Endothelial cell of hepatic sinusoid (primary cell): ENCODE measurements at regions not wholly inside any gene's neighbourhood (a gene's known extent, or its start where the extent isn't known, plus 50 kb on each side); places are given as distances from the start of the nearest gene placed in this dataset.

Experiments
- in situ Hi-C: cut with HindIII; loops from 2 replicates; pipeline ENCODE4 v1.10.0; 2017; ENCODE audit warnings: low sequenced_read_pairs

DNA sequence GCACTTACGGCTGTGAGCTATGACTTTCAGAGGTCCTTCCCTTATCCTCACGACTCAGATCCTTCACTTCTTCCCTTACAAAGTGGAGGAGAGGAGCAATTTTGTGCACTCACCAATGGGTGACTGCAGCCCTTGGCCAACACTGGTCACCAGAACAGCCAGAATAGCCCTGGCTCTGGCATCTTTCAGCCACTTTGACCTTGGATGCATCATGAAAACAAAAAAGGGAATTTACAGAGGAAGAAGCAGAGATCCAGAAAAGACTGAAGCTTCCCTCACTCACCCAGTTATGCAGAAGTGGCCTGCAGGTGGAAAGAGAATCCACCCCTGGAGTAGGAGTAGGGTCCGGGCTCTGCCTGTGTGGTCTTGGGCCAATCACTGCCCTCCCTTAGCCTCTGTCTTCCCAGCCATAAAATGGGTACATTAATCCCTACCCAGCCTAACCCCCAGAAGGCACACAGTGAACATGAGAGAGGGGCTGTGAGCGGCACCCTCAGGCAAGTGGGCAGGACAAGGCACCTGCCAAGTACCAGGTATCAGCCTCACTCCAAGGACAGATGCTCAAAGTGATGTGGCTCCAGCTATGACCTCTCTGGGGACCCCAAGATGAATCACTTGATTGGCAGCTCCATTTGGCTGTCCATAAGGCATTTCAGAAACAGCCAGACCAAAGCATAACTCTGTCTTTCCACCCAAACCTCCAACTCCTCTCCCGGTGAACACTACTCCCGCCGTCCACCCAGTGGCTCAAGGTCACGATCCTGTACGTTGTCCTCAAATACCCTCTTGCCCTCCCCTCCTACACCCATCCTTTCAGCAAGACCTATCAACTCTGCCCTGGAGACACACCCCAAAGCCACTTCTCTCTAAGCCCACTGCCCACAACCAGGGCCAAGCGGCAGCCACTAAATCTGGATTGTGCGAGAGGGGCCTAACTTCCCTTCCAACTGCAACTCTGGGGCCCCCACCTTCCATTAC, 129.8 kb upstream of the ZMIZ1 start:
- in situ Hi-C loops, result loop anchor here (5.0 kb wide), 2 partner anchors 48 to 253 kb away; no protein-coding TSS in a partner anchor

DNA sequence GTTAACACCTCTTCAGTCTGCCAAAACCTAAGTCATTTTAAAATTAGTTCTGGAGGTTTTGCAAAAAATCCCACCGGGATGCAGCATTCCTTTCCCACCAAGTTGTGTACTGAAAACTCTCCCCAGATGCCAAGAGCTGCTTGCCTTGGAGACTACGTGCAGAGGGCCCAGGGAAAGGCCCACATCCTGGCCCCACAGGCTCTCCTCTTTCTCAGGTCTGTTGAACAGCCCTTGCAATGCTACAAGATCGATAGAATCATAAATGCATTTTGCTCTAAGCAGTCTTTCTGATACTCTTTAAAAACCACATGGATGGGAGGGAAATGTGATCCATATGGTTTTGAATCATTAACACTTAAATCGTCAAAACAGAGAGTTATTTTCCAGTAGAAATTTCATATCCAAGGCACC, 126.7 kb upstream of the ZMIZ1 start:
- in situ Hi-C loops, result no loop called here

DNA sequence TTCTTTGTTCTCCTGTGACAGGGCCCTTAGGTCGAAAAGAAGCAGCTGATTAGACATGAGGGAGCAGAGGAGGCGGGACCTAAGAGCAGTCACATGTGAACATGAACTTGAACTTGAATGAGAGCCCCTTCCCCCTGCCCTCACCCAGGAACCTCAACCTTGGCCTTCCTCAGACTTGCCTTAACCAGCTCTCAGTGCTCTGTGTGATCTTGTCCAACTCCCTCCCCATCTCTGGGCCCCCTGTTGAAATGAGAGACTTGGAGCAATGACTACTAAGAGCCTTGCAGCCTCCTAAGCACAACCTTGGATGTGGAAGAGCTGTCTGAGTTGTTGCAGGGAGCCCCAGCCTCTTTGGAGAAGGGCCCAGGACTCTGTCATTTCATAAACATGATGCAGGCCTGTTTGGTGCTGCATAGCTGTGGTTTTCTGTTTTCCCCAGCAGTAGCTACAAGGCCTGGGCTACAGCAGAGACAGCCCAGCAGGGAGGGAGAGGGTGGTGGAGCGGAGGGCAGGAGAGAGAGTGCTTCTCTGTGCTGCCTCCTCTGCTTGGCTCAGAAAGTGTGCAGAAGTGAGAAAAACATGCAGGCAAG, 123.9 kb upstream of the ZMIZ1 start:
- in situ Hi-C loops, result no loop called here

DNA sequence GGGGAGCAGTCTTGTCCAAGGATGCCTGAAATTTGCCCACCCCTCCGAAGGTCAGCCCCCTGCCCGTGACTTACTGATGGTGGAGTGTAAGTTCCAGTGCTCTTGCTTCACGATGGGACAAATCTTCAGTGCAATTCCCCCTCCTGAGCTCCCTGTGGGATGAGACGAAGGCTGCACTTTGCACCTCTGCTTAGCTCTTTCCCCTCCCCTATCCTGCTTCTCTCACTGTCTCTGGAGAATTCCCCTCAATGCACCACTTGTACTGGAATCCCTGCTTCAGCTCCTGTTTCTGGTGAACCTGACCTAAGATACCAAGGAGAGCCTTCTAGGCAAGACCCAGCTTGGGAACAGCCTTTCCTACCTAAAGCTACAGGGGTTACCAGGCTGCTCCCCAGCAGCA, 122.9 kb upstream of the ZMIZ1 start:
- in situ Hi-C loops, result no loop called here

DNA sequence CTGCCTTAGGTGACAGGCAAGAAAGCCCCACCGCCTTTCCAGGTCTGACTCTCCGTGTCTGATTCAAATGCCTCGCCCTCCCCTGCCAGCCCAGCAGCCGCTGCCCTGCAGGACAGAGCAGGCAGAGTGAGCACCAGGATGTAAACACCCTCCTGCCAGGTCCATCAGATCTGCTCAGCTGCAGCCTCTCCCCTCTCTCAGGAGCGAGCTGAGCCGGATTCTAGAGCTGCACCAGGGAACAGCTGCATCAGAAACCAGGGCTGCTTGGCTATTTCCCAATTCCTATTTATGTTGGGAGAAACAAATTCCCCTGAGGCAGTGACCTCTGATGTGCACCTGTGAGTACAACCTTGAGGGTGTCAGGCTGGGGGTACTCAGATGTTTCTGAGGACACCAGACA, 121.5 kb upstream of the ZMIZ1 start:
- in situ Hi-C loops, result no loop called here

DNA sequence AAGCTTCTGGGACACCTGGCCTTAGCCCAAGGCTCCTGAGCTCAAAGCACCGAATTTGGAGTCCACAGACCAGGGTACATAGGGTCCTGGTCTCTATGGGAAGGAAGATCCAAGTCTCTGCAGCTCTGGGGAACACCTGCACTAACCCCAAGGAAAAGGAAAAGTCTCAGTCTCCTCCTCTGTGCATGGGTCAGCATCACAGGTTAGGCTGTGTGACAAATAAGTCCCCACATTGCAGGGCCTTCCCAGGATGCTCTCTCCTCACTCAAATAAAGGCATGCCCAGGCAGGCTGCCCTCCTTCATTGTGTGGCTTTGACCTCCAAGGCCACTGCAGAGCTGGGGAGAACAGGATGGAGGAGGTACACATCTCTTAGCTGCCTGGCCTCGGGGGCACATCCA, 121.0 kb upstream of the ZMIZ1 start:
- in situ Hi-C loops, result no loop called here

DNA sequence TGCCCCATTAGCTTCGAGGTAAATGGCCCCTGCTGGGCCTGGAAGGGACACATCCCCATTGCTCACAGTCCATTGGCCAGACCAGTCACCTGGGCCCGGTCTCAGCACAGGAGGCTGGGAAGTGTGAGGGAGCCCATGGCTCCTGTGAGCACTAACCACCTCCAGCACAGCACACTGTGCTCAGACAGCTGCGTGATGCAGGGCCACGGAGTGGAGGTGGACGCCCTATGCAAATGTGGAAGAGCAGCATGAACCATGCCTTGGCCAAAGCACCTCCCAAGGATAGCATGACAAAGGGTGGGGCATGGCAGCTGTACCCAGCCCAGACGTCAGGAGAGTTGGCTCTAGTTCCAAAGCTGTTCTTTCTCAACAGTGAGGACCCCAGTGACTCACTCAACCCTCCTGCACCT, 120.1 kb upstream of the ZMIZ1 start:
- in situ Hi-C loops, result no loop called here

DNA sequence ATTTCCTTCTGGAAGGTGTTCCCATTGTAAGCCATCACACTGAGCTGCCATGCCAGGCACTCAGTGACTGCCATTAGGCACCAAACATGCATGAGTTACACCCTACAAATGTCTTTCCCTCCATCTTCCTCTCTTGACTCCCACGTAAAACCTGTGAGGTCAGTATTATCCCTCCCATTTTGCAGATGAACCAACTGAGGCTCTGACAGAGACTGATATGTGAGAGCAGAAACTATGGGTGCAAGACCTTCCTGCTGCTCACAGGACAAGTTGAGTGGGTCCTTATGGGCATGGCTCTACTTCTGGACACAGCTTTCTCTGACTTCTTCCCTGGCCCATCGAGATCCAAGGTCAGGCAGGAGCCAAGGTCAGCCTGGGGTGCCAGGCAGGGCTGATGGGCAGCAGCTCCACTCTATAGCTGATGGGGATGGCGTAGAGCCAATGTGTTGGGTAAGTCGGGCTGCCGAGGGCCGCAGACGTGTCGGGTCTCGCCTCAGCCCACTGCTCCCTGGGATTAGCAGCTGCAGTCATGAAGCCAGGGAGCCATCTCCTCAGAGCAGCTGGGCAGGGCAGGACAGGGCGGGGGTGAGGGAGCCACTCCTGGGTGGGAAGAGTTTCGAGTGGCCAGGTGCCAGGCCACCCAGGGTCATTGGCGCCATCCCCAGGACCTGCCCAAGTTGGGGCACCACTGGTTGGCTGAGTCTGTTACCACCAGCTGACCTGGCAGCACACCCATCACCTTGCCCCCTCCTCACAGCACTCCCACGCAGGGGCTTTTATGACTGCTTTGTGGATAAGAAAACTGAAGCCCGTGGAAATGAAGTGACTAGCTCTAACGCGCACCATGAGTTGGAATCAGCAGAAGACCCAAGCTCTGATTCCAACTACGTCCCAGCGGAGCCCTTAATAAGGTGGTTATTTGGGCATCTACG, 117.8 kb upstream of the ZMIZ1 start:
- in situ Hi-C loops, result no loop called here

DNA sequence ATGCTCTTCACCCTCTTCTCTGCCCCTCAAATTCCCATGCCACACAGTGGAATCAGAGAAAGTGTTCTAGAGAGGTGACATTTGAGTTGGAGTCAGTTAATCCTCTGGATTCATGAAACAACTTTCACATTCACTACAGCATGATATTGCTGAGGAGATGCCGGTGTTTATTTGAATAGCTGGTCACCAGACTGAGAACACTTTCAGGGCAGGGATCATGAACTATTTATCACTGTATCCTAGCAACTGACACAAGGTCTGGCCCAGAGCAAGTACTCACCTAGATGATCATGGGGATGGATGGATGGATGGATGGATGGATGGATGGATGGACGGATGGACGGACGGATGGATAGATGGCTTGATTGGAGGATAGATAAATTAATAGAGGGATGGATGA, 116.7 kb upstream of the ZMIZ1 start:
- in situ Hi-C loops, result no loop called here

DNA sequence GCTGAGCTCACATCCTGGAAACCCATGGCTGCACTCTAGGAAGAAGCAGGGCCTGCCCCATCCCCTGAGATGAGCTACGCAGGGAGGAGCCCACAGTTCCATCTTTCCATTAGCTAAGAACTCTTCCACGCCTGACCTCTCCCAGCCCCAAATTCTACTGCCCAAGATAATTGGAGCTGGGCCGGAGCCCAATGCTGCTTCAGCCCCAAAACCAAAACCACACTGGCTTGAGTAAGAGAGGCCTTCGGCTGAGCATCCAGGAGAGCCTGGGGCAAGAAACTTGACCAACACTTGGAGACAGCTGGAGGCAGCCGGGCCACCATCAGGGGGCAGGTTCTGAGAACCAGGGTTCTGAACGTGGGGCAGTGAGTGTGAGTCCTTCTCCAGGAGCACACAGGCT, 116.1 kb upstream of the ZMIZ1 start:
- in situ Hi-C loops, result no loop called here

DNA sequence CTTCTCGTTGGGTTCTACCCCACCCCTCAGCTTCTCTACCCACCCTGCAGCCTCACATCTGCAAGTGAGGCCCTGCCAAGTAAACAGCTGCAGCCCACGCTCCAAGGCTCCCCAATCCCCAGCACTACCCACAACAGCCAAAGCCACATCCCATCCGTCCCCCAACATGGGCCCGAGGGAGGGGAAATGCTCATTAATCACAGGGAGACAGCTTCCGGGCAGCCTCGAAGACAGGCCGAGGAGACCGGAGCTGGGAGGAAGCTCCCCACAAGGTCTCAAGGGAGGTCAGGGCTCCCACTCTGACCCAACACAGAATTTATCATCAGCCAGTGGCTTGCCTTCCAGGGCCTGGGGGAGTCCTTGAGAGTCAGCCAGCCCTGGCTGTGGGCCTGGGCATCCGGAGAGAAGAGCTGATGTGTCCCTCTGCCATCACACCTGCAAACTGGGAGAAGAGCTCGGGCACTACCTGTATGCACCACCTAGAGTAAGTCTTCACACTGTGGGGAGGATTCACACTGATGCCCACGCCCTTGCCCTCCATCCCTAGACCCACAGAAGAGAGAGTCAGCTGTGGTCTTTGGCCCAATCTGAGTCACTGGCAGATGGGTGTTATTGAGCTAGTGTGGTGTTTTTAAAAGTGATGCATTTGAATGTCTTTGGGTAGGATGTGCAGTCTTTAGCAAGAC, 115.5 kb upstream of the ZMIZ1 start:
- in situ Hi-C loops, result no loop called here

DNA sequence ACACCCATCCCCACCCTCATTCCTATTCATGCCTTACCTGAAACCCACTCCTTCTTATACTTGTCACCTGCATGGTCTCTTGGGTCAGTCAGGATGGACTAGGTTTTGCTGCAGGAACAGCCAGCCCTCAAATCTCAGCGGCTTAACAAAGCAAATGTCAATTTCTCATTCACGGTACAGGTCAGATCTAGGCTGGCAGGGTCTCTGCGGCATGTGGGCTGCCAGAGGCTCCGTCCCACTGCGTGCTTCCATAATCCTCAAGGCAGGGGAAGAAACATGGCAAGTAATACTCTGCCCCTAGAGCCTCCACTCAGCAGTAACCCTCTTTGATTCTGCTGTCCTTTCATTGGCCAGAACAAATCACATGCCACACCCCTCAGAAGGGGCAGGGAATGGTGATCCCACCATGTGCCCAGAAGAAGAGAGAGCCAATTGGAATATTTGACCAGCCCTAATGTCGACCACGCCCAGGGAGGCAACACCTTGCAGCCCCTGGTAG, 114.9 kb upstream of the ZMIZ1 start:
- in situ Hi-C loops, result no loop called here

DNA sequence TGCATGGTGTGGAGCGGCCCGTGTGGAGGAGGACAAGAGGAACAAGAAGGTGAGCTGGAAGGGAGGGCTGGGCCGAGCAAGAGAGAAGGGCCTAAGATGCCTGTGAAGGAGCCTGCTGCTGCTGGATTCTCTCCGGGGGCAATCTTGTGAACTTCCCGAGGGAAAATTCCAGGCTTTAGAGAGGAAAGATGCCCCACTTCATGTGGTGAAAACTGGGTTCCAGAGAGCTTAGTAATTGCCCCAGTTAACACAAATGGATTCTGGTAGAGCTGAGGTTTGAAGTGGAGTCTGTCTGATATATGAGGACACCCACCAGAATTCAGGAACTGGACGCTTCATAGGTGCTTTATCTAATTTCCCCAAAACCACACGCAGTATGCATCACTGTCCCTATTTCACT, 114.1 kb upstream of the ZMIZ1 start:
- in situ Hi-C loops, result no loop called here

DNA sequence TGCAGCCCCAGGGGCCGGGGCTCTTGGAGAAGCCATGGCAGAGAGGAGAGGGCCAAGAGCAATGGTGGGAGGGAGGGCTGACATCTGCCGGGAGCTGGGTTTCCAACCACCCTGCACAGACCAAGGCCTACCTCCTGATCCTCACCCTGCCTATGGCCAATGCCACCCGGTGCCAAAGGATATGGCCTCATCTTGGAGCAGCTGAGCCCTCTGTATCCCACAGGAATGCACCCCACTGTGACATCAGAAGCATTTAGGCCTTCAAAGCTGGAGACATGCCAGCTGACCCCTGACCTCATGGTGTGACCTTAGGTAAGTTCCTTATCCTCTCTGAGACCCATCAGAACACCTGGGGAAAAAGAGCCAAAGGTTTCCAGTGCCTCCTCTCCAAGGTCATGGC, 113.6 kb upstream of the ZMIZ1 start:
- in situ Hi-C loops, result no loop called here

DNA sequence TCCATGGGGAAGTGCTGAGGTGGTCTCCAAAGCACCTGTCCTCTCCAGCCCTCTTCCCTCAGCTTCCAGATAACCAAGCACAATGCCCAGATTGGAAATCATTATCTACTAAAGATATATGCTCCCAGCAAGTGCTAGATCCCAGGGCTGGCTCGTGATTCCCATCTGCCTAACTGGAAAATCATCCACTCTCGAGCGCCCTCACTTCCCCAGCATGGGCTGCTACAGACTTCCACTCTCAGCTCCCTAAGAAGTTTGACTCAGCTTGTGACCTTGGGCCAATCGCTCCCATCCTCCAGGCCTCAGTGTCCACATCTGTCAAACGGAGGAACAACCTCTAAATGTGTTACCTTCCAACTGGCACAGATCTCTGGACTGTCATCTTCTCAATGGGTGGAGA, 112.4 kb upstream of the ZMIZ1 start:
- in situ Hi-C loops, result no loop called here

DNA sequence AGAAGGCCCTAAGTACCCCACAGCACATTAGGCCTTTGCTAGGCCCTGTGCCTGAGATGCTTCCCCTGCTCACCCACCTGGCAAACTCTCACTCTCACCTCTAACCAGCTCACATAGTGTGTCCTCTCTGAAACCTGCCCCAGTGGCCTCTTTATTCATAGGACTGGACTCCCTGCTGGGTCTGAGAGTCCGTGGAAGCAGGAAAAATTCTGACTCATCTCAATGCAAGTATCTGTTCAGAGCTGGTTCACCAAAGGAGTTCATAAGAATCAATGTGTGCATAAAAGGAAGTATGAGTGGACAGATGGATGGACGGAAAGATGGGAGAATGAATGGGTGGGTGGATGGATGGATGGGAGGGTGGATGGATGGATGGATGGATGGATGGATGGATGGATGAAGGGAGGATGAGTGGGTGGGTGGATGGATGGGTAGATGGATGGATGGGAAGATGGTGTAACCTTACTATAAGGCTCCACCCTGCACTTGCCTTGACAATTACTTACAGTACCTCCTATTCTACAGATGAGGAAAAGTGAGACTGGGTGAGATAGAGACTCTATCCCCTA, 111.2 kb upstream of the ZMIZ1 start:
- in situ Hi-C loops, result no loop called here

DNA sequence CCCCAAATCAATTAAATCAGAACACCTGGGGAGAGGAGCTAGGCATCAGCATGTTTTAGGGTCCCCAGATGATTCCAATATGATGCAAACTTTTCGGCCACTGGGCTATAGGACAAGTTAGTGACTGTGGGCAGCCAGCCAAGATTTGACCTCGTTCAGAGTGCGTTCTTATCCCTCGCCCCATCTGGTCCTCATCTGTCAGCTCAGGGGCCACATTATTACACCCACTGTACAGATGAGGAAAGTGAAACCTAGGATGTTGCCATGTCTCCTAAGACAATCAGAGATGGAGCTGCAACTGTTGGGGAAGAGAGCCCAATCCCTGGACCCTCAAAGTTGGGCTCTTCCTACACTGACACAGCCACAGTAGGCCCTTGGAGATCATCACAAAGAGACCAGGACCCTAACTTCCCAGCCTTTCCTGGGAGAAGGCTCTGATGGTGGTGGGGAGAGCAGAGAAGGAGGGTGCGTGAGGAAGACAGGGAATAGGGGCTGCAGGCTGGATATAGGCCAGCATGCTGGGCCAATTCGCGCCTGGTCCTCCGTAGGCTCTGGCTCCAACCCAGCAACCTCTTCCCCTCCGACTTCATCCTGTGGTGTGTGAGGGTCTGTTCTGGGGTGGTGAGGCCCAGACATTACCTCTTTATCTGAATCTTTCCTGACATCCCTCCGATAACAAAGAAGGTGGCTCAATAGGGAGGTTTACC, 109.4 kb upstream of the ZMIZ1 start:
- in situ Hi-C loops, result no loop called here

DNA sequence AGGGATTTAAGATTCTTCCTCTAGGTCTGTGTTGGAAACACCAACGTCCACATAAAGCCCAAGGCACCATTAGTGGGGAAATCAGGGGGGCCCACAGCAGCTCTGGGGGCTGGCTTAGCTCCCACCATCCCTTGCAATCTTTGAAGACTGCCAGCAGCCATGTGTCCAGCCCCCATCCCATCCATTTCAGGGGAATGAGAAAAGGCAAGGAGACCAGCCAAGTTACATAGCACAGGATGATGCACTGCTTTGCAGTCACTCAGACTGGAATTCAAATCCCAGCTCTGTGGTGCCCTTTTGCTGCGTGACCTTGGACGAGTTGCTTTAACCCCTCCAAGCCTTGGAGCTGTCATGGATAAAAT, 108.9 kb upstream of the ZMIZ1 start:
- in situ Hi-C loops, result loop anchor here (10.0 kb wide), 1 partner anchor 75 kb away; no protein-coding TSS in a partner anchor

DNA sequence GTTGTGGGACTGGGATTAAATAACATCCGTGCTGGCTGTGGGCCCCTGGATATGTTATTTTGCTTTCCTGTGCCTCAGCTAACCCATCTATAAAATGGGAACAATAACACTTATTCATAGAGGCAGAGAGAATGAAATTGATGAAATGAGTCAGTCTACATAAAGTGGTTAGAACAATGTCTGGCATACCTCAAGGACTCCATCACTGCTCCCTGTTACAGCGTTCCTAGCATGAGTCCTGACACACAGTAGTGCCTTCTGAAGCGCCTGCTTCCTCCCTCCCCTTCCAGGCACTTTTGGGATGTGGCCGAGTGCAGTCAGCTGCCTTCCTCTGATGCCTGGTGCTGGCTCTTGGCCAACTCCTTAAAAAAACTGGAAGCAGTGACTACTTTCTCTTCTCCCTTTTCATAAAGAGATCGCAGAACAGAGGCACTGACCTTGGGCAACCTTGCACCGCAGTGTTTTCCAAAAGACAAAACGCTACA, 108.4 kb upstream of the ZMIZ1 start:
- in situ Hi-C loops, result loop anchor here (10.0 kb wide), 1 partner anchor 74 kb away; no protein-coding TSS in a partner anchor
